Kidney epithelial cell (primary cell): ENCODE measurements at regions not wholly inside any gene's neighbourhood (a gene's known extent, or its start where the extent isn't known, plus 50 kb on each side); places are given as distances from the start of the nearest gene placed in this dataset.

Source experiments
- DNase-seq: peaks from one replicate; pipeline ENCODE4 v3.0.0-alpha.2; 2010; ENCODE audit warnings: low read depth
- H3K27me3 ChIP-seq: 2 replicates; pipeline ENCODE4 v1.6.0; 2011; ENCODE audit warnings: low read length; ENCODE audit not compliant: control insufficient read depth, insufficient read depth
- H3K36me3 ChIP-seq: 2 replicates; pipeline ENCODE4 v1.5.1; 2011; ENCODE audit warnings: low read length; ENCODE audit not compliant: control insufficient read depth, insufficient read depth
- H3K4me3 ChIP-seq: 2 replicates; pipeline ENCODE4 v1.5.1; 2011; ENCODE audit warnings: low read depth, mild to moderate bottlenecking, control low read depth, low read length
- CTCF ChIP-seq: IDR thresholded peaks from 2 replicates; pipeline ENCODE4 v1.5.1; 2011; ENCODE audit warnings: mild to moderate bottlenecking, moderate library complexity, low read length, control low read depth, inconsistent platforms; ENCODE audit not compliant: insufficient read depth, poor library complexity, severe bottlenecking

- no peak for TF ChIP-seq CTCF
- DNase-seq = no peak
- H3K27me3 ChIP-seq = peaks cover 8% of the 10 kb centered on the region
- no peaks in the 10 kb centered on the region for H3K36me3 ChIP-seq
- no peak overlapping the region for H3K4me3 ChIP-seq
These were observed 77.4 kb upstream of the GPC1 start for GRCh38 chr2:240358080-240358479.

GRCh38 chr2:240358821-240359397 lies 76.6 kb upstream of the GPC1 start:
- Histone ChIP-seq H3K36me3 (no peaks in the 10 kb centered on the region), H3K4me3 (no peak overlapping the region), H3K27me3 (peaks cover 15% of the 10 kb centered on the region)
- no peak for DNase-seq
- no peak for TF ChIP-seq CTCF

- TF ChIP-seq CTCF = no peak
- H3K4me3 ChIP-seq = no peak overlapping the region
- no peak for DNase-seq
These were observed 75.8 kb upstream of the GPC1 start for GRCh38 chr2:240359695-240360094.

GRCh38 chr2:240360645-240361475 lies 74.6 kb upstream of the GPC1 start:
- Histone ChIP-seq H3K4me3 (no peak overlapping the region), H3K27me3 (peaks cover 21% of the 10 kb centered on the region), H3K36me3 (no peaks in the 10 kb centered on the region)
- TF ChIP-seq CTCF = no peak
- no peak for DNase-seq

More at GRCh38 chr2:240359695-240360094, 75.8 kb upstream of the GPC1 start:
- Histone ChIP-seq H3K27me3 (peaks cover 21% of the 10 kb centered on the region), H3K36me3 (no peaks in the 10 kb centered on the region)

GRCh38 chr2:240362216-240362755 lies 73.2 kb upstream of the GPC1 start:
- Histone ChIP-seq H3K27me3 (peaks cover 19% of the 10 kb centered on the region), H3K36me3 (no peaks in the 10 kb centered on the region), H3K4me3 (no peak overlapping the region)
- DNase-seq = no peak
- TF ChIP-seq CTCF = no peak
